NCI-H510A treated with DMSO at 0.1 percent for 48 hours (cell line): ENCODE measurements at regions not wholly inside any gene's neighbourhood (a gene's known extent, or its start where the extent isn't known, plus 50 kb on each side); places are given as distances from the start of the nearest gene placed in this dataset.

ENCODE experiments used
- DNase-seq: peaks from one replicate; lab custom pipeline; 2025; lab: John Stamatoyannopoulos, UW

DNA sequence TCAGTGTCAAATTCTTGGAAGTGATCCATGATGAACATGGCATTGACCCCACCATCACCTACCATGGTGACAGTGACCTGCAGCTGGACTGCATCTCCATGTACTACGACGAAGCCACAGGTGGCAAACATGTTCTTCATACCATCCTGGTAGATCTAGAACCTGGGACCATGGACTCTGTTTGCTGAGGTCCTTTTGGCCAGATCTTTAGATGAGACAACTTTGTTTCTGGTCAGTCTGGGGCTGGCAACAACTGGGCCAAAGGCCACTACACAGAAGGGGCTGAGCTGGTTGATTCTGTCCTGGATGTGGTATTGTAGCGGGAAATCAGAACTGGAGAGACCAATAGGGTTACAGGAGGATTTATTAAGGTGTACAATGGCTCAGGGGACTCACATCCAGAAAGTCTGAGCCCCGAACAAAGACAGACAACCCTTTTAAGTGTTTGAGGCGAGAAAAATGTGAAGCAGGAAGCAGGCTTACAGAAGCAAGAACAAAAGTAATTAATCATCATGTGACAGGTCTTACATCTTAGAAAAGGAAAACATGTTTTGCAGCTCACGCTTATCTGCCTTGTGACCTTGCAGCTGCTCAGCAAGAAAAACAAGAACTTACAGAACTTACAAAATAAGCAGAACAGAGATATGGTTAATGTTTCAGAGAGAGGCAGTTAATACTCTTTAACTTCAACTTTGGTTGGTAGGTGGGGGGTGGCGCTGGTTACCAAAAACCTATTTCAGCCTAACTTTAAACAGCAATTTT lies 58.8 kb upstream of the MOCS1 start:
- DNase-seq: no peak
